Loucy (cell line): ENCODE measurements at regions not wholly inside any gene's neighbourhood (a gene's known extent, or its start where the extent isn't known, plus 50 kb on each side); places are given as distances from the start of the nearest gene placed in this dataset.

Source experiments
- H2AFZ ChIP-seq: fragments of 200-600 bp; sonication (generic); 2 replicates; pipeline ENCODE4 v1.6.0; 2016; ENCODE audit warnings: antibody characterized with exemption, mild to moderate bottlenecking, low read length, moderate library complexity
- H3F3A ChIP-seq: fragments of 200-600 bp; 2 replicates; pipeline ENCODE4 v1.6.0; 2016; ENCODE audit warnings: antibody characterized with exemption, low read depth, mild to moderate bottlenecking
- H3K27me3 ChIP-seq: fragments of 200-600 bp; sonication (generic); 2 replicates; pipeline ENCODE4 v1.6.1; 2014; ENCODE audit warnings: low read length, mild to moderate bottlenecking; ENCODE audit not compliant: insufficient read depth, poor library complexity, severe bottlenecking
- H3K36me3 ChIP-seq: fragments of 200-600 bp; sonication (generic); 2 replicates; pipeline ENCODE4 v1.6.1; 2016; ENCODE audit warnings: low read length; ENCODE audit not compliant: insufficient read depth
- H3K4me1 ChIP-seq: fragments of 200-600 bp; sonication (generic); 2 replicates; pipeline ENCODE4 v1.5.1; 2014; ENCODE audit warnings: low read length, mild to moderate bottlenecking; ENCODE audit not compliant: insufficient read depth, poor library complexity, severe bottlenecking
- H3K4me2 ChIP-seq: fragments of 200-600 bp; sonication (generic); 2 replicates; pipeline ENCODE4 v1.6.0; 2014; ENCODE audit warnings: antibody characterized with exemption, low read length, low read depth, mild to moderate bottlenecking; ENCODE audit not compliant: poor library complexity, severe bottlenecking
- H3K4me3 ChIP-seq: fragments of 200-600 bp; sonication (generic); 2 replicates; pipeline ENCODE4 v1.5.1; 2014; ENCODE audit warnings: low read length, mild to moderate bottlenecking, mixed read lengths; ENCODE audit not compliant: poor library complexity, severe bottlenecking
- H3K79me2 ChIP-seq: fragments of 200-600 bp; sonication (generic); 2 replicates; pipeline ENCODE4 v1.6.1; 2014; ENCODE audit warnings: low read length; ENCODE audit not compliant: insufficient read depth
- H3K9ac ChIP-seq: fragments of 200-600 bp; sonication (generic); 2 replicates; pipeline ENCODE4 v1.6.0; 2014; ENCODE audit warnings: mild to moderate bottlenecking, low read depth, low read length, moderate library complexity; ENCODE audit not compliant: poor library complexity, severe bottlenecking
- H3K9me2 ChIP-seq: fragments of 200-600 bp; sonication (generic); replicated peaks from 2 replicates; pipeline ENCODE4 v1.6.1; 2016; ENCODE audit warnings: low read depth, low read length, mixed read lengths
- H3K9me3 ChIP-seq: fragments of 200-600 bp; sonication (generic); 2 replicates; pipeline ENCODE4 v1.6.1; 2014; ENCODE audit warnings: mild to moderate bottlenecking, antibody characterized with exemption, low read length, low read depth; ENCODE audit not compliant: insufficient read depth
- H4K20me1 ChIP-seq: fragments of 200-600 bp; sonication (generic); 2 replicates; pipeline ENCODE4 v1.6.0; 2014; ENCODE audit warnings: antibody characterized with exemption, low read length, mild to moderate bottlenecking; ENCODE audit not compliant: insufficient read depth, poor library complexity, severe bottlenecking
- CTCF ChIP-seq: fragments of 200-600 bp; sonication (generic); conservative IDR thresholded peaks from 2 replicates; pipeline ENCODE4 v1.5.1; 2014; ENCODE audit warnings: mild to moderate bottlenecking, antibody characterized with exemption, low read length
- EZH2phosphoT487 ChIP-seq: fragments of 200-600 bp; IDR thresholded peaks from 2 replicates; pipeline ENCODE4 v1.6.1; 2018; ENCODE audit warnings: antibody characterized with exemption, mild to moderate bottlenecking, moderate library complexity, borderline replicate concordance

- TF ChIP-seq CTCF (no peak), EZH2phosphoT487 (no peak)
- Histone ChIP-seq H3K79me2 (no peaks in the 10 kb centered on the region), H3K4me3 (no peak overlapping the region), H2AFZ (no peak overlapping the region), H3K27me3 (no peaks in the 10 kb centered on the region), H3K36me3 (no peaks in the 10 kb centered on the region), H3K9ac (no peak overlapping the region), H4K20me1 (no peaks in the 10 kb centered on the region), H3K9me2 (no peaks in the 10 kb centered on the region), H3K4me2 (no peak overlapping the region), H3K9me3 (no peaks in the 10 kb centered on the region), H3F3A (no peaks in the 10 kb centered on the region), H3K4me1 (peaks cover 20% of the 10 kb centered on the region)
These were observed 76.6 kb upstream of the PTPRK start for GRCh38 chr6:128597004-128597403.

- TF ChIP-seq CTCF: no peak
- TF ChIP-seq EZH2phosphoT487: no peak
- no peaks in the 10 kb centered on the region for H3K9me3 ChIP-seq
- H3K9me2 ChIP-seq: no peaks in the 10 kb centered on the region
- no peaks in the 10 kb centered on the region for H3K27me3 ChIP-seq
- H3K9ac ChIP-seq: no peak overlapping the region
- H3K4me2 ChIP-seq: no peak overlapping the region
- H3F3A ChIP-seq: no peaks in the 10 kb centered on the region
- H4K20me1 ChIP-seq: no peaks in the 10 kb centered on the region
- peaks cover 12% of the 10 kb centered on the region for H3K4me1 ChIP-seq
- H2AFZ ChIP-seq: no peak overlapping the region
- no peaks in the 10 kb centered on the region for H3K36me3 ChIP-seq
- H3K79me2 ChIP-seq: no peaks in the 10 kb centered on the region
- H3K4me3 ChIP-seq: no peak overlapping the region
These were observed 75.1 kb upstream of the PTPRK start for GRCh38 chr6:128595544-128595943.

- H3K4me2 ChIP-seq: no peak overlapping the region
- H2AFZ ChIP-seq: no peak overlapping the region
- no peaks in the 10 kb centered on the region for H4K20me1 ChIP-seq
- H3K27me3 ChIP-seq: no peaks in the 10 kb centered on the region
- no peaks in the 10 kb centered on the region for H3K4me1 ChIP-seq
- H3K36me3 ChIP-seq: no peaks in the 10 kb centered on the region
- no peaks in the 10 kb centered on the region for H3K9me2 ChIP-seq
- no peaks in the 10 kb centered on the region for H3F3A ChIP-seq
- no peaks in the 10 kb centered on the region for H3K79me2 ChIP-seq
- no peaks in the 10 kb centered on the region for H3K9me3 ChIP-seq
- H3K9ac ChIP-seq: no peak overlapping the region
- TF ChIP-seq EZH2phosphoT487 (no peak), CTCF (no peak)
- no peak overlapping the region for H3K4me3 ChIP-seq
These were observed 65.7 kb upstream of the PTPRK start for GRCh38 chr6:128586095-128586494.
